GM18870 (cell line): ENCODE measurements at regions not wholly inside any gene's neighbourhood (a gene's known extent, or its start where the extent isn't known, plus 50 kb on each side); places are given as distances from the start of the nearest gene placed in this dataset.
A peak's percentile ranks its signal among the peaks of the same experiment; 100 is the strongest.
"Not testable (repeated sequence)": the region's sequence is repeated elsewhere in the genome, so short reads cannot be mapped to it uniquely, and the experiment has no call there.

ENCODE experiments used
- ATAC-seq: cut with Tn5 transposase; IDR thresholded peaks from one replicate; pipeline ENCODE4 v1.9.1; 2021; ENCODE audit warnings: moderate library complexity; ENCODE audit not compliant: unreplicated experiment

DNA sequence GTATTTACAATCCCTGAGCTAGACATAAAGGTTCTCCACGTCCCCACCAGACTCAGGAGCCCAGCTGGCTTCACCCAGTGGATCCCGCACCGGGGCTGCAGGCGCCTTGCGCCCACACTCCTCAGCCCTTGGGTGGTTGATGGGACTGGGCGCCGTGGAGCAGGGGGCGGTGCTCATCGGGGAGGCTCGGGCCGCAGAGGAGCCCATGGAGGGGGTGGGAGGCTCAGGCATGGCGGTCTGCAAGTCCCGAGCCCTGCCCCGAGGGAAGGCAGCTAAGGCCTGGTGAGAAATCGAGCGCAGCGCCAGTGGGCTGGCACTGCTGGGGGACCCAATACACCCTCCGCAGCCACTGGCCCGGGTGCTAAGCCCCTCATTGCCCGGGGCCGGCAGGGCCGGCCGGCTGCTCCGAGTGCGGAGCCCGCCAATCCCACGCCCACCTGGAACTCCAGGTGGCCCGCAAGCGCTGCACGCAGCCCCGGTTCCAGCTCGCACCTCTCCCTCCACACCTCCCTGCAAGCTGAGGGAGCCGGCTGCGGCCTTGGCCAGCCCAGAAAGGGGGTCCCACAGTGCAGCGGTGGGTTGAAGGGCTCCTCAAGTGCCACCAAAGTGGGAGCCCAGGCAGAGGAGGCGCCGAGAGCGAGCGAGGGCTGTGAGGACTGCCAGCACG is 260.9 kb upstream of the BTG1 start:
- ATAC-seq, result not testable (repeated sequence)

- not testable (repeated sequence) for ATAC-seq
Measured at GRCh38 chr12:92405801-92406251, 260.2 kb upstream of the BTG1 start.

DNA sequence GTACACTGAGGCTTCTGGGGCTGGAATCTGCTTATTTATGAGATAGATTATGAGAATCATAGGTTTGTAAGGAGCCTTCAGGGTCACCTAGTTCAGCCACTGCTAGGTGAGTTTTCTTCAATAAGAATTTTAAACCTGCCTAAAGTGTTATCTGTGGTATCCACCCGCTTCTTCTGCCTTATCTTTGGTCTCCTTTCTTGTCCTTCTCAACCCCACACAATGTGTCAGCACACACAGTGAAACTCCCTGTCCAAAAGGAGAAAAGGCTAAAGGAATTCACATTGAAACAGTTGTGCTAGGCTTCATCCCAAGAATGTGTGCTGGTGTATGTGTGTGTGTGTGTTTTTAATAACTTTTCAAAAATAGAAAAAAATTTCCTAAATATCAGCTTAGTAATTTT is 259.3 kb upstream of the BTG1 start:
- no peak for ATAC-seq

DNA sequence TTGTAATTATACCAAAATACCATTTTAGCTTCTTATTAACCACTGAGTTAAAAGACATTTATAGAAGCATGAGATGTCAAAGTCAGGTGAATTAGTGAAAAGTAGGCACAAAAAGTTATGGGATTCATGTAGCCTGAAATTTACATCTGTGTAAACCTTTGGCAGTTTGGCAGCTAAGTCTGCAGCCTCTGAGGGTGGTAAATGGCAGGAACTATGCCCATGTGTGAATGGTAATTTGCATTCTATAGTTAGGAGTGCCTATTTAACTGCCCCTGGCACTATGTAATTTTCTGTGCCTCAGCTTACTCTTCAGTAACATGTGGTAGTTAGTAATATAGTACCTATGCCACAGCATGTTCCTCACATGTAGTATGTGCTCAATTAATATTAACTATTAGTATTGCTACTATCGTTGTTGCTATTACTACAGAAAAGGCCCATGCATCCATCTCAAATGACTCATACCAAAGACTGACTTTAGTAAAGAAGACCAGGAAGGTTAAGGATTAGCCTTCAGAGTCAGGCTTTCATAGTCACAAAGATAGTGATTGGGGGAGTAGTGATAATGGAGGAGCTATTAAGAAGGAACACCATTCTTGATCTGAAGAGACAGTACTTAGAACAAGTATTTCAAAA is 258.7 kb upstream of the BTG1 start:
- no peak for ATAC-seq

DNA sequence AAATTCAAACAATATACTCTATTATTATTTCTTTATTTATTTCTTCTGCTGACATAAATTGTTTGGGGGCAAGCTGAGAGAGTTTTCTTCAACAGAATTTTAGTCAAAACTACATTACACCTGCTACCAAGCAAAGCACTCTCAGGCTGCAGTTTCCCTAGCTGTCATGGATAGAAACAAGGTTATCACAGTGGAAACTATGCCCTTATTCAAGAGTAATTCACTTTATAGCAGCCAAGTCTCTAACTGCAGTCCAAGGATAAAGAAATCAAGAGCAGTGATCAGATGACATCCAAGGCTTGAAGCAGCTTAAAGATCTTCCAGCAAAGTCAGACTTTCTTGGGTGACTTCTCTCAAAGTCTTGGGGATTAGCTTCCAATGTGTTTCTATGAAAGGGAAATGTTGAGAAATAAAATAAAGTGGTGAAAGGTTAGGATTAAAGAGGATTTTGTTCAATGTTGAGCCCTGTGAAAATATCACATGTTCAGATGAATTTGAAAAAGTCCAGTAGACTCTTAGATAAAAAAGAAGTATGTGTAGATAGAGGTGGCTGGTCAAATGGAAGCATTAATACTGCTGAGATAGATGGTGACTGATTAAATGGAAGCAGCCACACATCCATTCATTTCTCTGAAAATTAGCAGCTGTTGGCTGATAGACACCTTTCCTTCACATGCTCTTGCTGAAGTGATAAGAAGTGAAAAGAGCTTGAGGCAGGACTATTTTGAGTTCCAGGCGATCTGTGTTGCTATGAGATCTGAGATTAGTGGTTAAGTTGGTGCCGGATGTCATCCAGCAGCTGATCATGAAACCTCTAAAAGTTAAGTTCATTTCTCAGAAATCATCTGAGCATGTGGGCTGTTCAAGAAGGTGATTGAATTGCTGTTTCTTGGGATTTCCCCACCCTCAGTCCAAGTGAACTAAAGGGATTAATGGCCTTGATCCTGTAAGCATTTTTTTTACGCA is 257.8 kb upstream of the BTG1 start:
- peak; percentile 95 for ATAC-seq

GRCh38 chr12:92402415-92402814 is 256.8 kb upstream of the BTG1 start:
- ATAC-seq, result no peak

DNA sequence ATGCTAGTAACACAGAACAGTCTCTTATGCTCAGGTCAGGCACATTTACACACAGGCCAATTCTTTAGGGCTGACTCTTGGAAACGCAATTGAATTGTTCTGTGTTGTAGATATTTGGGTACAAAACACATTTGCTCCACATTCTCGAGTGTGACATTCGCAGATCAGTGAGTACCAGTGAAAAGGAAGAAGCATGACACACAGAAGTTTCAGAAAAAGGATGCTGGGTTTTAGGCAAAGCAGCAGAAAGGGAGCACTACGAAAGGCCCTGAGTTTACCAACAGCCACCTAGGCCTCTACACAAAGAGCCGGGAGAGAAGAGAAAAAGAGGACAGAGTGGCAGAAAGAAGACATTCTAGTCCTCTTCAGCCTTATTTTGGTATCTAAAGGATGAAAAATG is 254.4 kb upstream of the BTG1 start:
- ATAC-seq, result no peak

DNA sequence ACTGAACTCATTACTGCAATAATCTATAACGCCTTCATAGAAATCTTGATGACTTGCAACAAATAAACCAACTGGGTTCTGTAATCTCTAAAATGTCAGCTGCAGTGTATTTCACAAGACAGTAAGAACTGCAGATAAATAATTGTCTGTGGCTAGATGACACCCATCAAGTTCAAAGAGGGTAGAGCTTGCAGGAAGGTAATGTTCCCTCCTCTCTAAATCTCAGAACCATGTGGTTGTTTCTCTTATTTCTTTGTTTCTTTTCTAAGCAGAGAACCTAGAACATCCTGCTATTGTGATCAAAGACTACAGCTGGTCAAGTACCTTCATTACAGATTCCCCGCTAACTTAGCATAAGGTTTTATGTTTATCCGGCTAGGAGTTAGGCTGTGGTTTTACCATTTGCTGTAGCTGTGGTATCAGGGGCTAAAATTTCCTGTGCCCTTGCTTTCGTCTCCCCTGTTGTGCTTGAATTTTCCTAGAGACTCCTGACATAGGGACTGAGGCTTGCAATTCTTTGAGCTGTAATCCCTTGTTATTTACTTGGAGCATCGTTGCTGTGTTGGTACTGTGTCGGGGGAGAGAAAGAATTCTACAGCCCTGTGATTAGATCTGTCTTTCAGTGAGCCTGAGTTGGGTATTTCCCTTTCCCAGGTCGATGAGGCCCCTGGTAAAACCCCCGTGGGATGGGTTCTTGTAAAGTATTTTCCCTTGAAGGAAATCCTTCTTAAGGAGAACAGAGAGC is 253.1 kb upstream of the BTG1 start:
- ATAC-seq, result no peak

DNA sequence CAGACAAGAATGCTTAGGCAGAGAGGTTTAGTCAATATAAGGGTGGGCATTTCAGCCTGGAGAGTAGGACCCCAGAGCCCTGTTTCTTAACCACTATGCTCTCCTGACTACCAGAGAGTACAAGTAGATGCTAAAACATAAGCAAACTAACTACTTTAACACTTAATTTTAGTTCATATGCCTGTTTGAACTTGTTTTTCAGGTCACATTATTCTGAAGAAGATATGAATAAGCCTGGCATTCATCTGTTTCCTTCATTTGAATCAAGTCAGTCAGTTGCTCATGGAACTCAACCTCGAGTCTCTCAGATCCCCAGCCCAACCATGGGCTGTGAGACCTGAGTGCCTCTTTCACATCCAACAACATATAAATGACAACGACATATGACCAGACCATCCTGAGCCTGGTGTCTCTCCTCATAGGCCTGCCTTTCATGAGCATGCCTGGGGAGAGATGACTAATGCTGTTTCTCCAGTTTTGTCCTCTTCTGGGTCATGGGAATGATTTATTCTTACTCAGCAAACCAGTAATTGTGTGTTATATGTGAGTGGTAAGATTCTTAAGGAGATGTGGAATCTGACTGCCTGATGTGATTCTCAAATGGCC is 251.1 kb upstream of the BTG1 start:
- no peak for ATAC-seq

DNA sequence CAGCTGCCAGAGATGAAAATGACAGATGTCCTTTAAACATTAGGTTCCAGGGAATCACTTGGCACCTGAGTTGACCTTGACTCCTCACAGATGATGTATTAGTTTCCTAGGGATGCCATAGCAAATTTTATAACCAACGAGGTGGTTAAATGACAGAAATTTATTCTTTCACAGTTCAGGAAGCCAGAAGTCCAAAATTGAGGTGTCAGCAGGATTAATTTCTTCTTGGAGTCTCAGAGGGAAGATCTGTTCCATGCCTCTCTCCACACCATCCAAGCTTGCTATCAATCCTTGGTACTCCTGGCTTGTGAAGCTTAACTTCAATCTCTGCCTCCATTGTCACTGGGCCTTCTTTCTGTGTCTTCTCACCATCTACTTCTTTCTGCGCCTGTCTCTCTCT is 249.7 kb upstream of the BTG1 start:
- no peak for ATAC-seq

DNA sequence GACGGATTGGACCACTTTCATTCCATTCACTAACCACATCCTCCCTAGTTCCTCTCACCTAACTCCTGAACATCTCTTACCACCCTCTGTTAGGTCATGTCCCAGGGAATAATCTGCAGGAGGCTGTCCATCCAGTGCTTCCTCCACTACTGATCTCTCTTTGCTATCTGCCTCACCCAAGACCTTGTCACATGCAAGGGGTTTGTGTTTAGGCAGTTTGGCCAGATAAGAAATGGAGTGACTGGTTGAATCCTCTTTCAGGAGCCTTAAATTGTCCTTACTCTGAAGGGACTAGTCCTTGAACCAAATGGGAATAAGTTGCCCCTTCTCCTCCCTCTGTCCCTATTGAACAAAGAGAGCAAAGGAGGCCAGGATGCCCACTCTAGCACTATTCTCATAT is 249.2 kb upstream of the BTG1 start:
- ATAC-seq, result no peak

DNA sequence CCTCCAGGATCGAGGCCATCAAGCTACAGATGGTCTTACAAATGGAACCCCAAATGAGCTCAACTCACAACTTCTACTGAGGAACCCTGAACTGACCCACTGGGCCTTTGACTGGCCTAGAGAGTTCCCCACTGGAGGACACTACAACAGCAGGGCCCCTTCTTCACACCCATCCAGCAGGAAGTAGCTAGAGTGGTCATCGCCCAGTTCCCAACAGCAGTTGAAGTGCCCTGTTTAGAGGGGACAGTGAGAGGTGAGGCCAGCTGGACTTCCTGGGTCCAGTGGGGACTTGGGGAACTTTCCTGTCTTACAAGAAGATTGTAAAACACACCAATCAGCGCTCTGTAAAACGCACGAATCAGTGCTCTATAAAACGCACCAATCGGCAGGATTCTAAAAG is 247.9 kb upstream of the BTG1 start:
- no peak for ATAC-seq

DNA sequence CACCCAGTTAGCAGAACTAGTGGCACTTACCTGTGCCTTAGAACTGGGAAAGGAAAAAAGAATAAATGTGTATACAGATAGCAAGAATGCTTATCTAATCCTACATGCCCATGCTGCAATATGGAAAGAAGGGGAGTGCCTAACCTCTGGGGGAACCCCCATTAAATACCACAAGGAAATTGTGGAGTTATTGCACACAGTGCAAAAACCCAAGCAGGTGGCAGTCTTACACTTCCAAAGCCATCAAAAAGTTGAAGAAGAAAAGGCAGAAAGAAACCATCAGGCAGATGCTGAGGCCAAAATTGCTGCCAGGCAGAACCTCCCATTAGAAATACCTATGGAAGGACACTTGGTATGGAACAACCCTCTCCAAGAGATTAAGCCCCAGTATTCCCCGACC is 246.1 kb upstream of the BTG1 start:
- not testable (repeated sequence) for ATAC-seq

DNA sequence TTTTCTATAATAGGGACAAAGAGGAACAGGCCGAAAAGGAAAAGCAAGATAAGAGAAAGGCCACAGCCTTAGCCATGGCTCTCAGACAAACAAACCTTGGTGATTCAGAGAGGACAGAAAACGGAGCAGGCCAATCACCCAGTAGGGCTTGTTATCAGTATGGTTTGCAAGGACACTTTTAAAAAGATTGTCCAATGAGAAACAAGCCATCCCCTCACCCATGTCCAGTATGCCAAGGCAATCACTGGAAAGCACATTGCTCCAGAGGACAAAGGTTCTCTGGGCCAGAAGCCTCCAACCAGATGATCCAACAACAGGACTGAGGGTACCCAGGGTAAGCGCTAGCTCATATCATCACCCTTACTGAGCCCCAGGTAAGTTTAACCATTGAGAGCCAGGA is 243.8 kb upstream of the BTG1 start:
- no peak for ATAC-seq

- no peak for ATAC-seq
Measured at GRCh38 chr12:92385296-92385695, 239.7 kb upstream of the BTG1 start.

GRCh38 chr12:92384571-92384970 is 238.9 kb upstream of the BTG1 start:
- ATAC-seq, result no peak

- no peak for ATAC-seq
Measured at GRCh38 chr12:92382383-92382878, 236.8 kb upstream of the BTG1 start.

- ATAC-seq, result no peak
Measured at GRCh38 chr12:92381856-92382255, 236.2 kb upstream of the BTG1 start.

- no peak for ATAC-seq
Measured at GRCh38 chr12:92378682-92379479, 233.2 kb upstream of the BTG1 start.

- ATAC-seq, result not testable (repeated sequence)
Measured at GRCh38 chr12:92375504-92375903, 229.9 kb upstream of the BTG1 start.
